ENCODE measurements at regions not wholly inside any gene's neighbourhood (a gene's known extent, or its start where the extent isn't known, plus 50 kb on each side); places are given as distances from the start of the nearest gene placed in this dataset.
"Not testable (repeated sequence)": the region's sequence is repeated elsewhere in the genome, so short reads cannot be mapped to it uniquely, and the experiment has no call there.

- H3K4me3 ChIP-seq = no peak overlapping the region
- intact Hi-C loops (cut with DNase I) = no loop called here
- ATAC-seq (no peak), DNase-seq (no peak)
- WGBS, 3 donors = 23 to 33% (median 33%) methylated on average over 1 of the region's 1 CpG
- no peaks in the 10 kb centered on the region for H3K4me1 ChIP-seq
- no peaks in the 10 kb centered on the region for H3K9me3 ChIP-seq
- no peak overlapping the region for H3K27ac ChIP-seq
- no peaks in the 10 kb centered on the region for H3K27me3 ChIP-seq (ENCODE audit: insufficient read depth in 3 of 3, low read length in 2 of 3)
- no peaks in the 10 kb centered on the region for H3K36me3 ChIP-seq (ENCODE audit: insufficient read depth in 1 of 2, low read depth in 1 of 2)
- TF ChIP-seq, protein P1, sequence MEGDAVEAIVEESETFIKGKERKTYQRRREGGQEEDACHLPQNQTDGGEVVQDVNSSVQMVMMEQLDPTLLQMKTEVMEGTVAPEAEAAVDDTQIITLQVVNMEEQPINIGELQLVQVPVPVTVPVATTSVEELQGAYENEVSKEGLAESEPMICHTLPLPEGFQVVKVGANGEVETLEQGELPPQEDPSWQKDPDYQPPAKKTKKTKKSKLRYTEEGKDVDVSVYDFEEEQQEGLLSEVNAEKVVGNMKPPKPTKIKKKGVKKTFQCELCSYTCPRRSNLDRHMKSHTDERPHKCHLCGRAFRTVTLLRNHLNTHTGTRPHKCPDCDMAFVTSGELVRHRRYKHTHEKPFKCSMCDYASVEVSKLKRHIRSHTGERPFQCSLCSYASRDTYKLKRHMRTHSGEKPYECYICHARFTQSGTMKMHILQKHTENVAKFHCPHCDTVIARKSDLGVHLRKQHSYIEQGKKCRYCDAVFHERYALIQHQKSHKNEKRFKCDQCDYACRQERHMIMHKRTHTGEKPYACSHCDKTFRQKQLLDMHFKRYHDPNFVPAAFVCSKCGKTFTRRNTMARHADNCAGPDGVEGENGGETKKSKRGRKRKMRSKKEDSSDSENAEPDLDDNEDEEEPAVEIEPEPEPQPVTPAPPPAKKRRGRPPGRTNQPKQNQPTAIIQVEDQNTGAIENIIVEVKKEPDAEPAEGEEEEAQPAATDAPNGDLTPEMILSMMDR (IDR thresholded peaks at IDR 0.05) = no peak
These were observed 730.3 kb downstream of the DNAH5 start for GRCh38 chr5:13214182-13214581.

- ATAC-seq (no peak), DNase-seq (no peak)
- H3K4me3 ChIP-seq = no peak overlapping the region
- intact Hi-C loops (cut with DNase I) = no loop called here
- no peaks in the 10 kb centered on the region for H3K9me3 ChIP-seq
- WGBS, 3 donors = 22 to 42% (median 27%) methylated on average over 4 of the region's 4 CpGs
- no peaks in the 10 kb centered on the region for H3K27me3 ChIP-seq (ENCODE audit: insufficient read depth in 3 of 3, low read length in 2 of 3)
- no peaks in the 10 kb centered on the region for H3K4me1 ChIP-seq
- TF ChIP-seq, protein P1 (IDR thresholded peaks at IDR 0.05) = no peak
- H3K27ac ChIP-seq = no peak overlapping the region
- H3K36me3 ChIP-seq (ENCODE audit: insufficient read depth in 1 of 2, low read depth in 1 of 2) = no peaks in the 10 kb centered on the region
These were observed 731.6 kb downstream of the DNAH5 start for GRCh38 chr5:13212886-13213285.

DNA sequence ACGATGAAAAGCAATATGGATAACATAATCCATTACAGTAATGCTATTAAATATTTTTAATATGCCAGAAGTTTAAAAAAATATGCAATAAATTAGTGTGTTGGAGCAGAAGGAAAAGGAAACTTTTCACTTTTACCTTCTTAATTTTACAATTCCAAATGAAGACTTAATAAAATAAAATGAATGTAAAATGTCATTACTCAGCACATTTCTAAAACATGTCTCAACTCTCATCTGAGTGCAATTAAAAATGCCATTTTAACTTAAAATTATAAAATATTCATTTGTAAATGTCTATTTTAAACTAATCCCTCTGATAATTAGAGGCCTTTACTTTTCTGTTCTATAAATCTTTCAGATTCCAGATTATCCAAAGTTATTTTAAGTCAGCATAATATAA, 733.4 kb downstream of the DNAH5 start:
- H3K27me3 ChIP-seq (ENCODE audit: insufficient read depth in 3 of 3, low read length in 2 of 3) = no peaks in the 10 kb centered on the region
- no peak overlapping the region for H3K4me3 ChIP-seq
- no peaks in the 10 kb centered on the region for H3K36me3 ChIP-seq (ENCODE audit: insufficient read depth in 1 of 2, low read depth in 1 of 2)
- no peaks in the 10 kb centered on the region for H3K9me3 ChIP-seq
- no peak overlapping the region for H3K27ac ChIP-seq
- no peaks in the 10 kb centered on the region for H3K4me1 ChIP-seq
- ATAC-seq (no peak), DNase-seq (no peak)
- TF ChIP-seq, protein P1 (IDR thresholded peaks at IDR 0.05) = no peak
- 92 to 96% (median 96%) methylated on average over 1 of the region's 1 CpG for WGBS, 3 donors
- intact Hi-C loops (cut with DNase I) = no loop called here

DNA sequence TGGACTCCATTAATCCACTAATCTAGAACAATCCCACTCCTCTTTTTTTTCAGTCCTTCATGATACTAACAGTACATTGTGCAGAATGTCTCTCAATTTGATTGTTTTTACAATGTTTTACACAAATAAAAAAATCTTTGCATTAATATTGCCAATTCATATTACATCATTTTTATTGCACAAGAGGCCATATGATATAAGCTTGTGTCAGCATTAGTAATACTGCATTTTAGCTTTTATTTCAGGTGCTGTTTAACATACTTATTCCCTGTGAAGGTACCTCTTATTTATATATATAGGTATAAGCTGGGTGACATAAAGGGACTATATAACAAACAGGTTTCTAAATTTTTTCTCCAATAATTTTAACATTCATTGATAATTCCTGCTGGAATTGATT, 737.4 kb downstream of the DNAH5 start:
- Histone ChIP-seq H3K27ac (no peak overlapping the region), H3K9me3 (no peaks in the 10 kb centered on the region), H3K27me3 (ENCODE audit: insufficient read depth in 3 of 3, low read length in 2 of 3) (no peaks in the 10 kb centered on the region), H3K4me3 (no peak overlapping the region), H3K36me3 (ENCODE audit: insufficient read depth in 1 of 2, low read depth in 1 of 2) (no peaks in the 10 kb centered on the region), H3K4me1 (no peaks in the 10 kb centered on the region)
- DNase-seq (no peak), ATAC-seq (no peak)
- TF ChIP-seq, protein P1 (IDR thresholded peaks at IDR 0.05) = no peak
- intact Hi-C loops (cut with DNase I) = no loop called here

DNA sequence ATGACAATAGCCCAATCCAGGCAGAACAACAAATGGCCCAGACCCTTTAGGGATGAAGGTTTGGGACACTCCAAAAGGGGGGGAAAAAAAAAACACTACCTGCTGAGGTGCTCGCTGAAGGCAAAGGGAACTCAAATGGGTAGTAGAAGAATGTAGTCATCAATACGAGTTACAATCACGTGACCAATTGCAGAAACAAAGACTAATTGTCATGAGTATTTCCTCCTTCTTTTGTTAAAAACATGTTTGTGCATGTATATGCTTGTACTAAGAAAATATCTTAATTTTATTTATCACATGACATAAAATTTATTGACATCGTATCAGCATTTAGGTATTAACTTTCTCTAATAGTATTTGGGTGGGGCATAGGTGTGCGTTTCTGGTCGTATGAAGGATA, 743.5 kb downstream of the DNAH5 start:
- no peak for ATAC-seq
- no peak overlapping the region for H3K4me3 ChIP-seq
- no peaks in the 10 kb centered on the region for H3K27me3 ChIP-seq (ENCODE audit: insufficient read depth in 3 of 3, low read length in 2 of 3)
- no peak for DNase-seq
- no peak overlapping the region for H3K27ac ChIP-seq
- H3K36me3 ChIP-seq (ENCODE audit: insufficient read depth in 1 of 2, low read depth in 1 of 2) = no peaks in the 10 kb centered on the region
- WGBS, 3 donors = 78 to 92% (median 85%) methylated on average over 6 of the region's 6 CpGs
- intact Hi-C loops (cut with DNase I) = no loop called here
- no peaks in the 10 kb centered on the region for H3K4me1 ChIP-seq
- TF ChIP-seq, protein P1 (IDR thresholded peaks at IDR 0.05) = no peak
- no peaks in the 10 kb centered on the region for H3K9me3 ChIP-seq

DNA sequence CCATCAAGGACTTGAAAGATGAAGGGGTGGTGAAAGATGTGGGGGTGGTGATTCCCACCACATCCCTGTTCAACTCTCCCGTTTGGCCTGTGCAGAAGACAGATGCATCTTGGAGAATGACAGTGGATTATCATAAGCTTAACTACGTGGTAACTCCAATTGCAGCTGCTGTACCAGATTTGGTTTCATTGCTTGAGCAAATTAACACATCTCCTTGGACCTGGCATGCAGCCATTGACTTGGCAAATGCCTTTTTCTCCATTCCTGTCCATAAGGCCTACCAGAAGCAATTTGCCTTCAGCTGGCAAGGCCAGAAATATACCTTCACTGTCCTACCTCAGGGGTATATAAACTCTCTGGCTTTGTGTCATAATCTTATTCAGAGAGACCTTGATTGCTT, 746.3 kb downstream of the DNAH5 start:
- H3K4me3 ChIP-seq; ATAC-seq; intact Hi-C loops (cut with DNase I); H3K4me1 ChIP-seq; H3K27ac ChIP-seq; DNase-seq; H3K27me3 ChIP-seq (ENCODE audit: insufficient read depth in 3 of 3, low read length in 2 of 3); H3K9me3 ChIP-seq; H3K36me3 ChIP-seq (ENCODE audit: insufficient read depth in 1 of 2, low read depth in 1 of 2): not testable (repeated sequence)
- 18 to 25% (median 18%) methylated on average over 2 of the region's 2 CpGs for WGBS, 3 donors
